Tibial nerve (tissue), 4 donors: ENCODE measurements at regions not wholly inside any gene's neighbourhood (a gene's known extent, or its start where the extent isn't known, plus 50 kb on each side); places are given as distances from the start of the nearest gene placed in this dataset.

Source experiments
- DNase-seq, 2 donors: peaks; one replicate each; pipeline ENCODE4 v3.0.0-alpha.2; 2019; ENCODE audit warnings: low spot score in 2 of 2
- H3K27ac ChIP-seq, 4 donors: fragments of 200-600 bp; sonication (generic) in 3 of 4; one replicate each; pipeline ENCODE4 v1.5.1; 2017 to 2019; ENCODE audit warnings: mild to moderate bottlenecking in 1 of 4
- H3K27me3 ChIP-seq, 2 donors: fragments of 200-600 bp; sonication (generic) in 1 of 2; one replicate each; pipeline versions ENCODE4 v1.5.1 to v1.6.0; 2017 to 2019
- H3K36me3 ChIP-seq, 3 donors: fragments of 200-600 bp; sonication (generic); one replicate each; pipeline ENCODE4 v1.5.1; 2018 to 2019
- H3K4me1 ChIP-seq, 4 donors: fragments of 200-600 bp; sonication (generic) in 3 of 4; one replicate each; pipeline ENCODE4 v1.5.1; 2017 to 2019
- H3K4me3 ChIP-seq, 4 donors: fragments of 200-600 bp; sonication (generic) in 3 of 4; one replicate each; pipeline ENCODE4 v1.5.1; 2017 to 2019; ENCODE audit warnings: mild to moderate bottlenecking in 1 of 4, moderate library complexity in 1 of 4
- H3K9me3 ChIP-seq, 4 donors: fragments of 200-600 bp; sonication (generic) in 3 of 4; one replicate each; pipeline ENCODE4 v1.5.1; 2017 to 2019
- CTCF ChIP-seq, 5 experiments: fragments of 200-600 bp in 3 of 5; fragments of 450-650 bp in 2 of 5; sonication (generic) in 3 of 5; IDR thresholded peaks; one replicate each; pipeline ENCODE4 v1.5.1; 2016 to 2019; ENCODE audit warnings: antibody characterized with exemption in 5 of 5, mild to moderate bottlenecking in 3 of 5, moderate library complexity in 2 of 5
- EP300 ChIP-seq, 2 donors: sonication (generic); formaldehyde crosslinking; IDR thresholded peaks; one replicate each; pipeline ENCODE4 v1.6.1; 2017; ENCODE audit warnings: antibody characterized with exemption in 2 of 2, mild to moderate bottlenecking in 1 of 2
- POLR2A ChIP-seq, 2 donors: fragments of 450-650 bp; IDR thresholded peaks; one replicate each; pipeline ENCODE4 v1.6.1; 2017; ENCODE audit warnings: antibody characterized with exemption in 2 of 2, mild to moderate bottlenecking in 2 of 2, moderate library complexity in 2 of 2
- WGBS, 2 donors: methylation state at CpG; one replicate each; pipeline ENCODE4 v1.1.5; 2018; 5-methylcytosine and 5-hydroxymethylcytosine counted together

- Histone ChIP-seq H3K9me3 (no peaks in the 10 kb centered on the region), H3K36me3 (no peaks in the 10 kb centered on the region), H3K27ac (no peak overlapping the region), H3K4me1 (no peaks in the 10 kb centered on the region), H3K4me3 (no peak overlapping the region), H3K27me3 (no peaks in the 10 kb centered on the region)
- TF ChIP-seq EP300 (IDR thresholded peaks at IDR 0.05) (no peak), POLR2A (IDR thresholded peaks at IDR 0.05) (no peak), CTCF (IDR thresholded peaks at IDR 0.05) (no peak)
- 75 to 87% methylated on average over 1 of the region's 1 CpG for WGBS, 2 donors
- DNase-seq = no peak
Observed at GRCh38 chr7:32147546-32148268, 77.5 kb upstream of the PDE1C start.

- H3K36me3 ChIP-seq = no peaks in the 10 kb centered on the region
- TF ChIP-seq EP300 (IDR thresholded peaks at IDR 0.05) (no peak), CTCF (IDR thresholded peaks at IDR 0.05) (no peak), POLR2A (IDR thresholded peaks at IDR 0.05) (no peak)
- no peaks in the 10 kb centered on the region for H3K27me3 ChIP-seq
- H3K4me3 ChIP-seq = no peak overlapping the region
- no peaks in the 10 kb centered on the region for H3K9me3 ChIP-seq
- no peaks in the 10 kb centered on the region for H3K4me1 ChIP-seq
- no peak overlapping the region for H3K27ac ChIP-seq
- WGBS, 2 donors = 88 to 93% methylated on average over 2 of the region's 2 CpGs
- no peak for DNase-seq
Observed at GRCh38 chr7:32145911-32146310, 75.7 kb upstream of the PDE1C start.

- H3K9me3 ChIP-seq = no peaks in the 10 kb centered on the region
- 92 to 93% methylated on average over 4 of the region's 4 CpGs for WGBS, 2 donors
- H3K4me3 ChIP-seq = no peak overlapping the region
- no peak overlapping the region for H3K27ac ChIP-seq
- H3K4me1 ChIP-seq = no peaks in the 10 kb centered on the region
- TF ChIP-seq POLR2A (IDR thresholded peaks at IDR 0.05) (no peak), EP300 (IDR thresholded peaks at IDR 0.05) (no peak), CTCF (IDR thresholded peaks at IDR 0.05) (no peak)
- no peaks in the 10 kb centered on the region for H3K36me3 ChIP-seq
- no peak for DNase-seq
- H3K27me3 ChIP-seq = no peaks in the 10 kb centered on the region
Observed at GRCh38 chr7:32144676-32145075, 74.5 kb upstream of the PDE1C start.

- Histone ChIP-seq H3K27me3 (no peaks in the 10 kb centered on the region), H3K9me3 (no peaks in the 10 kb centered on the region), H3K36me3 (no peaks in the 10 kb centered on the region), H3K4me1 (no peaks in the 10 kb centered on the region), H3K27ac (no peak overlapping the region), H3K4me3 (no peak overlapping the region)
- TF ChIP-seq EP300 (IDR thresholded peaks at IDR 0.05) (no peak), CTCF (IDR thresholded peaks at IDR 0.05) (no peak), POLR2A (IDR thresholded peaks at IDR 0.05) (no peak)
- no peak for DNase-seq
- 64 to 82% methylated on average over 6 of the region's 6 CpGs for whole genome bisulfite sequencing, 2 donors
Observed at GRCh38 chr7:32143301-32143700, 73.1 kb upstream of the PDE1C start.

- 50 to 65% methylated on average over 3 of the region's 3 CpGs for WGBS, 2 donors
- DNase-seq = no peak
- H3K27me3 ChIP-seq = no peaks in the 10 kb centered on the region
- H3K36me3 ChIP-seq = no peaks in the 10 kb centered on the region
- no peaks in the 10 kb centered on the region for H3K4me1 ChIP-seq
- TF ChIP-seq EP300 (IDR thresholded peaks at IDR 0.05) = no peak
- TF ChIP-seq CTCF (IDR thresholded peaks at IDR 0.05) = no peak
- no peak for TF ChIP-seq POLR2A (IDR thresholded peaks at IDR 0.05)
- H3K9me3 ChIP-seq = no peaks in the 10 kb centered on the region
- no peak overlapping the region for H3K4me3 ChIP-seq
- H3K27ac ChIP-seq = no peak overlapping the region
Observed at GRCh38 chr7:32142649-32143048, 72.4 kb upstream of the PDE1C start.
